ENCODE measurements at regions not wholly inside any gene's neighbourhood (a gene's known extent, or its start where the extent isn't known, plus 50 kb on each side); places are given as distances from the start of the nearest gene placed in this dataset.

GRCh38 chr10:4101918-4102654 lies 317.1 kb upstream of the KLF6 start:
- H3K27me3 ChIP-seq (ENCODE audit: control insufficient read depth, insufficient read depth, low read length), result no peaks in the 10 kb centered on the region
- H3K4me1 ChIP-seq (ENCODE audit: control insufficient read depth, insufficient read depth, low read length), result no peaks in the 10 kb centered on the region
- H3K36me3 ChIP-seq (ENCODE audit: control insufficient read depth, insufficient read depth, low read length), result no peaks in the 10 kb centered on the region
- H3K4me3 ChIP-seq (ENCODE audit: low read depth, low read length), result no peak overlapping the region
- no peak overlapping the region for H3K9ac ChIP-seq (ENCODE audit: low read depth, low read length)
- no peak overlapping the region for H3K27ac ChIP-seq (ENCODE audit: low read depth, low read length)
- peaks cover 9% of the 10 kb centered on the region for H3K9me3 ChIP-seq (ENCODE audit: control insufficient read depth, insufficient read depth, low read length)

- Histone ChIP-seq H3K4me1 (ENCODE audit: control insufficient read depth, insufficient read depth, low read length) (no peaks in the 10 kb centered on the region), H3K9me3 (ENCODE audit: control insufficient read depth, insufficient read depth, low read length) (peaks cover 6% of the 10 kb centered on the region), H3K9ac (ENCODE audit: low read depth, low read length) (no peak overlapping the region), H3K27ac (ENCODE audit: low read depth, low read length) (no peak overlapping the region), H3K36me3 (ENCODE audit: control insufficient read depth, insufficient read depth, low read length) (no peaks in the 10 kb centered on the region), H3K27me3 (ENCODE audit: control insufficient read depth, insufficient read depth, low read length) (no peaks in the 10 kb centered on the region), H3K4me3 (ENCODE audit: low read depth, low read length) (no peak overlapping the region)
These were observed 315.4 kb upstream of the KLF6 start for GRCh38 chr10:4100380-4100779.

- H3K4me3 ChIP-seq (ENCODE audit: low read depth, low read length), result no peak overlapping the region
- no peak overlapping the region for H3K9ac ChIP-seq (ENCODE audit: low read depth, low read length)
- no peaks in the 10 kb centered on the region; the same call in 1 of the 2 replicates for H3K9me3 ChIP-seq (ENCODE audit: control insufficient read depth, insufficient read depth, low read length)
- no peaks in the 10 kb centered on the region for H3K36me3 ChIP-seq (ENCODE audit: control insufficient read depth, insufficient read depth, low read length)
- H3K27ac ChIP-seq (ENCODE audit: low read depth, low read length), result no peak overlapping the region
- H3K27me3 ChIP-seq (ENCODE audit: control insufficient read depth, insufficient read depth, low read length), result no peaks in the 10 kb centered on the region
- no peaks in the 10 kb centered on the region for H3K4me1 ChIP-seq (ENCODE audit: control insufficient read depth, insufficient read depth, low read length)
These were observed 314.2 kb upstream of the KLF6 start for GRCh38 chr10:4099202-4099601.

- no peak overlapping the region for H3K9ac ChIP-seq (ENCODE audit: low read depth, low read length)
- H3K9me3 ChIP-seq (ENCODE audit: control insufficient read depth, insufficient read depth, low read length), result no peaks in the 10 kb centered on the region
- H3K4me3 ChIP-seq (ENCODE audit: low read depth, low read length), result no peak overlapping the region
- H3K36me3 ChIP-seq (ENCODE audit: control insufficient read depth, insufficient read depth, low read length), result no peaks in the 10 kb centered on the region
- no peaks in the 10 kb centered on the region for H3K27me3 ChIP-seq (ENCODE audit: control insufficient read depth, insufficient read depth, low read length)
- H3K27ac ChIP-seq (ENCODE audit: low read depth, low read length), result no peak overlapping the region
- H3K4me1 ChIP-seq (ENCODE audit: control insufficient read depth, insufficient read depth, low read length), result no peaks in the 10 kb centered on the region
These were observed 310.3 kb upstream of the KLF6 start for GRCh38 chr10:4095166-4095917.

GRCh38 chr10:4094751-4095150 lies 309.7 kb upstream of the KLF6 start:
- Histone ChIP-seq H3K27ac (ENCODE audit: low read depth, low read length) (no peak overlapping the region), H3K9ac (ENCODE audit: low read depth, low read length) (no peak overlapping the region), H3K9me3 (ENCODE audit: control insufficient read depth, insufficient read depth, low read length) (no peaks in the 10 kb centered on the region), H3K4me3 (ENCODE audit: low read depth, low read length) (no peak overlapping the region), H3K4me1 (ENCODE audit: control insufficient read depth, insufficient read depth, low read length) (no peaks in the 10 kb centered on the region), H3K36me3 (ENCODE audit: control insufficient read depth, insufficient read depth, low read length) (no peaks in the 10 kb centered on the region), H3K27me3 (ENCODE audit: control insufficient read depth, insufficient read depth, low read length) (no peaks in the 10 kb centered on the region)

GRCh38 chr10:4093438-4093837 lies 308.4 kb upstream of the KLF6 start:
- no peaks in the 10 kb centered on the region for H3K4me1 ChIP-seq (ENCODE audit: control insufficient read depth, insufficient read depth, low read length)
- H3K27me3 ChIP-seq (ENCODE audit: control insufficient read depth, insufficient read depth, low read length), result no peaks in the 10 kb centered on the region
- H3K27ac ChIP-seq (ENCODE audit: low read depth, low read length), result no peak overlapping the region
- H3K9me3 ChIP-seq (ENCODE audit: control insufficient read depth, insufficient read depth, low read length), result no peaks in the 10 kb centered on the region
- H3K36me3 ChIP-seq (ENCODE audit: control insufficient read depth, insufficient read depth, low read length), result no peaks in the 10 kb centered on the region
- no peak overlapping the region for H3K9ac ChIP-seq (ENCODE audit: low read depth, low read length)
- H3K4me3 ChIP-seq (ENCODE audit: low read depth, low read length), result no peak overlapping the region

GRCh38 chr10:4088354-4089066 lies 303.5 kb upstream of the KLF6 start:
- H3K4me1 ChIP-seq (ENCODE audit: control insufficient read depth, insufficient read depth, low read length), result peaks cover 4% of the 10 kb centered on the region; the same call in 1 of the 2 replicates
- no peaks in the 10 kb centered on the region for H3K36me3 ChIP-seq (ENCODE audit: control insufficient read depth, insufficient read depth, low read length)
- H3K27ac ChIP-seq (ENCODE audit: low read depth, low read length), result no peak overlapping the region
- H3K27me3 ChIP-seq (ENCODE audit: control insufficient read depth, insufficient read depth, low read length), result no peaks in the 10 kb centered on the region
- no peak overlapping the region for H3K9ac ChIP-seq (ENCODE audit: low read depth, low read length)
- H3K9me3 ChIP-seq (ENCODE audit: control insufficient read depth, insufficient read depth, low read length), result no peaks in the 10 kb centered on the region
- H3K4me3 ChIP-seq (ENCODE audit: low read depth, low read length), result no peak overlapping the region

- H3K4me3 ChIP-seq (ENCODE audit: low read depth, low read length), result no peak overlapping the region
- no peak overlapping the region for H3K9ac ChIP-seq (ENCODE audit: low read depth, low read length)
- no peaks in the 10 kb centered on the region for H3K9me3 ChIP-seq (ENCODE audit: control insufficient read depth, insufficient read depth, low read length)
- H3K4me1 ChIP-seq (ENCODE audit: control insufficient read depth, insufficient read depth, low read length), result peaks cover 5% of the 10 kb centered on the region; the same call in 1 of the 2 replicates
- H3K36me3 ChIP-seq (ENCODE audit: control insufficient read depth, insufficient read depth, low read length), result no peaks in the 10 kb centered on the region
- H3K27ac ChIP-seq (ENCODE audit: low read depth, low read length), result no peak overlapping the region
- no peaks in the 10 kb centered on the region for H3K27me3 ChIP-seq (ENCODE audit: control insufficient read depth, insufficient read depth, low read length)
These were observed 301.3 kb upstream of the KLF6 start for GRCh38 chr10:4086131-4086898.

- H3K4me3 ChIP-seq (ENCODE audit: low read depth, low read length), result no peak overlapping the region
- no peaks in the 10 kb centered on the region for H3K36me3 ChIP-seq (ENCODE audit: control insufficient read depth, insufficient read depth, low read length)
- H3K9ac ChIP-seq (ENCODE audit: low read depth, low read length), result no peak overlapping the region
- H3K27me3 ChIP-seq (ENCODE audit: control insufficient read depth, insufficient read depth, low read length), result no peaks in the 10 kb centered on the region
- peaks cover 5% of the 10 kb centered on the region; the same call in 1 of the 2 replicates for H3K4me1 ChIP-seq (ENCODE audit: control insufficient read depth, insufficient read depth, low read length)
- no peak overlapping the region for H3K27ac ChIP-seq (ENCODE audit: low read depth, low read length)
- no peaks in the 10 kb centered on the region for H3K9me3 ChIP-seq (ENCODE audit: control insufficient read depth, insufficient read depth, low read length)
These were observed 298.5 kb upstream of the KLF6 start for GRCh38 chr10:4083509-4084003.

GRCh38 chr10:4082861-4083260 lies 297.9 kb upstream of the KLF6 start:
- H3K27me3 ChIP-seq (ENCODE audit: control insufficient read depth, insufficient read depth, low read length), result no peaks in the 10 kb centered on the region
- H3K9me3 ChIP-seq (ENCODE audit: control insufficient read depth, insufficient read depth, low read length), result no peaks in the 10 kb centered on the region

More at GRCh38 chr10:4082861-4083260, 297.9 kb upstream of the KLF6 start:
- H3K4me3 ChIP-seq (ENCODE audit: low read depth, low read length), result no peak overlapping the region
- H3K36me3 ChIP-seq (ENCODE audit: control insufficient read depth, insufficient read depth, low read length), result no peaks in the 10 kb centered on the region
- H3K9ac ChIP-seq (ENCODE audit: low read depth, low read length), result no peak overlapping the region
- peaks cover 5% of the 10 kb centered on the region; the same call in 1 of the 2 replicates for H3K4me1 ChIP-seq (ENCODE audit: control insufficient read depth, insufficient read depth, low read length)
- H3K27ac ChIP-seq (ENCODE audit: low read depth, low read length), result no peak overlapping the region

All from HUES48 (cell line).